RWPE2 (cell line): ENCODE measurements at regions not wholly inside any gene's neighbourhood (a gene's known extent, or its start where the extent isn't known, plus 50 kb on each side); places are given as distances from the start of the nearest gene placed in this dataset.

Experiments used
- ATAC-seq: fragments of 200-7000 bp; cut with Tn5 transposase; 3 replicates; pipeline ENCODE4 v1.9.1; 2021; ENCODE audit warnings: low read depth
- DNase-seq: peaks from one replicate; pipeline ENCODE4 v3.0.0-alpha.2; 2020; ENCODE audit warnings: low spot score
- H3K27ac ChIP-seq: fragments of 450-650 bp; 2 replicates; pipeline ENCODE4 v1.5.1; 2017; ENCODE audit warnings: mild to moderate bottlenecking; ENCODE audit not compliant: poor library complexity, severe bottlenecking
- H3K27me3 ChIP-seq: fragments of 250-450 bp; sonication (Bioruptor Pico); 2 replicates; pipeline ENCODE4 v1.5.1; 2021; ENCODE audit warnings: mild to moderate bottlenecking, moderate library complexity; ENCODE audit not compliant: insufficient read depth, poor library complexity, severe bottlenecking
- H3K36me3 ChIP-seq: fragments of 250-450 bp; sonication (Bioruptor Pico); 2 replicates; pipeline ENCODE4 v1.5.1; 2020; ENCODE audit warnings: low read depth, mild to moderate bottlenecking, moderate library complexity
- H3K4me1 ChIP-seq: fragments of 250-450 bp; sonication (Bioruptor Pico); 2 replicates; pipeline ENCODE4 v1.5.1; 2021; ENCODE audit warnings: mild to moderate bottlenecking, moderate library complexity; ENCODE audit not compliant: insufficient read depth, poor library complexity, severe bottlenecking
- H3K4me3 ChIP-seq: fragments of 250-450 bp; sonication (Bioruptor Pico); 2 replicates; pipeline ENCODE4 v1.5.1; 2021; ENCODE audit warnings: mild to moderate bottlenecking, moderate library complexity; ENCODE audit not compliant: severe bottlenecking
- H3K9me3 ChIP-seq: fragments of 250-450 bp; sonication (Bioruptor Pico); 2 replicates; pipeline ENCODE4 v1.5.1; 2021; ENCODE audit warnings: mild to moderate bottlenecking, moderate library complexity; ENCODE audit not compliant: severe bottlenecking
- TF ChIP-seq, protein P1 (sequence below): fragments of 450-650 bp; IDR thresholded peaks from one replicate; pipeline ENCODE4 v1.5.1; 2017; ENCODE audit warnings: mild to moderate bottlenecking, moderate library complexity; ENCODE audit not compliant: poor library complexity, severe bottlenecking

DNA sequence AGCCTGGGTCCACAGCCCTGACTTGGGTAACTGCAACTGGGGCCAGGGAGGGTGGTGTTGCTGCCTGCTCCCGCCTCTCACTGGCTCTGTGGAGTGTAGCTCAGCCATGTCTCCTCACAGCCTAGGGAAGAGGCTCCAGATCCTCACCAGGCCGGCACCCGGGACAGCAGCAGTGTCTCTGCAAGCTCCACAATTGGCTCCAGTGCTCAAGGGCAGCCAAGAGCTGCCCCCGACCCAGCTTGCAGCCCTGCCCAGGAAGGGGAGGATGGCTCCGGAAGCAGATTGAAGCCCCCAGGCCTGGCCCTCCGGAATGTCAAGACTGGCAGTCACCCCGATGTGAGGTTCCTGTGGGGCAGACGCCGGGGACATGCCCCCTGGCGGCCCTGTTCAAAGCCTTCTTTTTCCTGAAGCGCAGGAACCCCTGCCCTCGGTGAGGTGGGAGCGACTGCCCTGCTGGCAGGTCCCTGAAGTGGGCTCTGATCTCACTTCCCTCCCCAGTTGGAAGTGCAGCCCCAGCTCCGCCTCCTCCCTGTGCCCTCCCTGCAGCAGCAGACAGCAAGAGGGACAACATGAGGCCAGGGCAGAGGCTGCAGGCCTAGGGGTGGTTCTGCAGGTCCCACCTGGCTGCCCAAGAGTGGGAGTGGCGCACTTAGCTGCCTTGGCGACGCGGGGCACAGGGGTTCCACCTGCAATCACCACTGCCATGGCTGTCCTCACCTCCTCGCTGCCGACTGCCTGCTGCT is 816.2 kb upstream of the LUZP2 start:
- Histone ChIP-seq H3K4me1 (no peaks in the 10 kb centered on the region), H3K9me3 (no peaks in the 10 kb centered on the region), H3K27me3 (peaks cover 6% of the 10 kb centered on the region), H3K36me3 (no peaks in the 10 kb centered on the region), H3K27ac (no peak overlapping the region), H3K4me3 (no peak overlapping the region)
- DNase-seq = peak; percentile 36
- TF ChIP-seq, protein P1, sequence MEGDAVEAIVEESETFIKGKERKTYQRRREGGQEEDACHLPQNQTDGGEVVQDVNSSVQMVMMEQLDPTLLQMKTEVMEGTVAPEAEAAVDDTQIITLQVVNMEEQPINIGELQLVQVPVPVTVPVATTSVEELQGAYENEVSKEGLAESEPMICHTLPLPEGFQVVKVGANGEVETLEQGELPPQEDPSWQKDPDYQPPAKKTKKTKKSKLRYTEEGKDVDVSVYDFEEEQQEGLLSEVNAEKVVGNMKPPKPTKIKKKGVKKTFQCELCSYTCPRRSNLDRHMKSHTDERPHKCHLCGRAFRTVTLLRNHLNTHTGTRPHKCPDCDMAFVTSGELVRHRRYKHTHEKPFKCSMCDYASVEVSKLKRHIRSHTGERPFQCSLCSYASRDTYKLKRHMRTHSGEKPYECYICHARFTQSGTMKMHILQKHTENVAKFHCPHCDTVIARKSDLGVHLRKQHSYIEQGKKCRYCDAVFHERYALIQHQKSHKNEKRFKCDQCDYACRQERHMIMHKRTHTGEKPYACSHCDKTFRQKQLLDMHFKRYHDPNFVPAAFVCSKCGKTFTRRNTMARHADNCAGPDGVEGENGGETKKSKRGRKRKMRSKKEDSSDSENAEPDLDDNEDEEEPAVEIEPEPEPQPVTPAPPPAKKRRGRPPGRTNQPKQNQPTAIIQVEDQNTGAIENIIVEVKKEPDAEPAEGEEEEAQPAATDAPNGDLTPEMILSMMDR = no peak
- no peak for ATAC-seq

GRCh38 chr11:23684701-23685100 is 812.2 kb upstream of the LUZP2 start:
- peaks cover 6% of the 10 kb centered on the region for H3K27me3 ChIP-seq
- no peaks in the 10 kb centered on the region for H3K36me3 ChIP-seq

GRCh38 chr11:23687991-23688390 is 808.9 kb upstream of the LUZP2 start:
- Histone ChIP-seq H3K27ac (no peak overlapping the region), H3K4me3 (no peak overlapping the region), H3K27me3 (peaks cover 6% of the 10 kb centered on the region), H3K4me1 (no peaks in the 10 kb centered on the region), H3K36me3 (no peaks in the 10 kb centered on the region), H3K9me3 (no peaks in the 10 kb centered on the region)
- DNase-seq (no peak), ATAC-seq (no peak)
- TF ChIP-seq, protein P1 = no peak

More at GRCh38 chr11:23684701-23685100, 812.2 kb upstream of the LUZP2 start:
- DNase-seq (no peak), ATAC-seq (no peak)
- Histone ChIP-seq H3K4me1 (no peaks in the 10 kb centered on the region), H3K9me3 (no peaks in the 10 kb centered on the region), H3K27ac (no peak overlapping the region), H3K4me3 (no peak overlapping the region)
- TF ChIP-seq, protein P1 = no peak

DNA sequence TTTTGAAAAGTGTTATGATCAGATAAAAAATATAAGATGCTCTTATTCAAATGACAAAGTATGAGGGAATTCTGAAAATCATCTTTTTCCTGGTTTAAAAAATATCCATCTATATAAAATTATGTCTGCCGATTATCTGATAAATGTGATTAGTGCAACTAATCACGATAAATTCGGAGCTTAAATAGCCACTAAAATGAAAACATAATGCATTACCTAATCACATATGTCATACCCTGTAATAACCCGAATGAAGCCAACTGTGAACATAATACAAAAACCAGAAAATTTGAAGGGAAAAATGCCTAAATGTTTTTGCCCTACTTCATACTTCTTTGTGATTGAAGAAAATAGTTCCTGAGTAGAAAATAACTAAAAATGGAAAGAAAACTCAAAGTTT is 808.4 kb upstream of the LUZP2 start:
- TF ChIP-seq, protein P1 = no peak
- no peaks in the 10 kb centered on the region for H3K9me3 ChIP-seq
- no peak overlapping the region for H3K4me3 ChIP-seq
- H3K36me3 ChIP-seq = no peaks in the 10 kb centered on the region
- DNase-seq (no peak), ATAC-seq (no peak)
- no peak overlapping the region for H3K27ac ChIP-seq
- H3K4me1 ChIP-seq = no peaks in the 10 kb centered on the region
- H3K27me3 ChIP-seq = peaks cover 6% of the 10 kb centered on the region

GRCh38 chr11:23688835-23689234 is 808.0 kb upstream of the LUZP2 start:
- DNase-seq (no peak), ATAC-seq (no peak)
- H3K36me3 ChIP-seq = no peaks in the 10 kb centered on the region
- no peak overlapping the region for H3K4me3 ChIP-seq
- H3K9me3 ChIP-seq = no peaks in the 10 kb centered on the region
- H3K4me1 ChIP-seq = no peaks in the 10 kb centered on the region
- TF ChIP-seq, protein P1 = no peak
- H3K27me3 ChIP-seq = peaks cover 6% of the 10 kb centered on the region
- no peak overlapping the region for H3K27ac ChIP-seq
